ENCODE measurements at regions not wholly inside any gene's neighbourhood (a gene's known extent, or its start where the extent isn't known, plus 50 kb on each side); places are given as distances from the start of the nearest gene placed in this dataset.

DNA sequence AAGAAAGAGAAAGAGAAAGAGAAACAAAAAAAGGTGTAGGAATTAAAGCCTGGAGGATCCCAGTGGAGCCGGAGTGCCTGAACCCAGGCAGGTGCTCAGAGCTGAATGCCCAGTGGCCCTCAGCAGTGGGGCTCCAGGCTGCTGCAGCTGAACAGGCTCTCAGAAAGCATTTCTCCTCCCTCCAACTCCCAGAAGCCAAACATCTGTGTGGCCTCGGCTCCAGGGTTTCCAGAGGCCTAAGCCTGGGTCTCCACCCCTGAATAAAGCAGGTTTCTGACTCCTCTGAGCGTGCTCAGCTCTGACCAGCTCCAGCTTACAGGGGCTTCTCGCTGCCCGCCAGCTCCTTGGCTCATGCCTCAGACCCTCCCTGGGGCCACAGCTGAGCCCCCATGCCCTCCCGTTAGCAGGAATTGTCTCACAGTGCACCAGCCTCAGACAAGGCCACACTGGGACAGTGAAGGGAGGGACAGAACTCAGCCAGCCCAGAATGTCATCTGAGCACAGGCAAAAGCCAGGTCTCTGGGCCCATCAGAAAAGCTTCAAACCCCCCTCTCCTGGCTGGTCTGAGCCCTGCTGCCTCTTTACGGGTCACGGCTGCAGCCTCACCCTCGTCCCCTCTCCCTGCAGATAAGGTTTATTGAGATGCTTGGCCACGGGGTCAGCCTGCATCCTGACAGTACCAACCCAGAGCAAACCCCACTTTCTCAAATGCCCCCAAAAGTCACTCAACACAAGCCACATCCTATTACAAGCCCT is 114.4 kb upstream of the PPP1R26 start:
- H3F3A ChIP-seq (ENCODE audit: insufficient read depth): no peaks in the 10 kb centered on the region
- H4K20me1 ChIP-seq (ENCODE audit: low read depth, low read length): no peaks in the 10 kb centered on the region
- H3K9ac ChIP-seq (ENCODE audit: low read length): no peak overlapping the region
- no peak overlapping the region for H3K27ac ChIP-seq (ENCODE audit: low read depth, low read length)
- no peaks in the 10 kb centered on the region for H3K79me2 ChIP-seq (ENCODE audit: insufficient read depth, low read length)
- no peaks in the 10 kb centered on the region for H3K36me3 ChIP-seq (ENCODE audit: low read length)
- TF ChIP-seq, protein P1, sequence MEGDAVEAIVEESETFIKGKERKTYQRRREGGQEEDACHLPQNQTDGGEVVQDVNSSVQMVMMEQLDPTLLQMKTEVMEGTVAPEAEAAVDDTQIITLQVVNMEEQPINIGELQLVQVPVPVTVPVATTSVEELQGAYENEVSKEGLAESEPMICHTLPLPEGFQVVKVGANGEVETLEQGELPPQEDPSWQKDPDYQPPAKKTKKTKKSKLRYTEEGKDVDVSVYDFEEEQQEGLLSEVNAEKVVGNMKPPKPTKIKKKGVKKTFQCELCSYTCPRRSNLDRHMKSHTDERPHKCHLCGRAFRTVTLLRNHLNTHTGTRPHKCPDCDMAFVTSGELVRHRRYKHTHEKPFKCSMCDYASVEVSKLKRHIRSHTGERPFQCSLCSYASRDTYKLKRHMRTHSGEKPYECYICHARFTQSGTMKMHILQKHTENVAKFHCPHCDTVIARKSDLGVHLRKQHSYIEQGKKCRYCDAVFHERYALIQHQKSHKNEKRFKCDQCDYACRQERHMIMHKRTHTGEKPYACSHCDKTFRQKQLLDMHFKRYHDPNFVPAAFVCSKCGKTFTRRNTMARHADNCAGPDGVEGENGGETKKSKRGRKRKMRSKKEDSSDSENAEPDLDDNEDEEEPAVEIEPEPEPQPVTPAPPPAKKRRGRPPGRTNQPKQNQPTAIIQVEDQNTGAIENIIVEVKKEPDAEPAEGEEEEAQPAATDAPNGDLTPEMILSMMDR (IDR thresholded peaks at IDR 0.05; ENCODE audit: insufficient read depth, low read length, poor library complexity, severe bottlenecking): no peak
- no peak for TF ChIP-seq EZH2phosphoT487 (conservative IDR thresholded peaks at IDR 0.05; ENCODE audit: low read length)
- no peaks in the 10 kb centered on the region for H3K9me2 ChIP-seq (replicated peaks; ENCODE audit: insufficient read depth, low read length)
- no peaks in the 10 kb centered on the region for H3K9me3 ChIP-seq (ENCODE audit: insufficient read depth, low read length)
- H3K27me3 ChIP-seq (ENCODE audit: low read length): no peaks in the 10 kb centered on the region
- H2AFZ ChIP-seq (ENCODE audit: low read depth, low read length, severe bottlenecking): no peak overlapping the region
- no peak overlapping the region for H3K4me3 ChIP-seq (ENCODE audit: insufficient read depth, low read length, poor library complexity, severe bottlenecking)
- no peak overlapping the region for H3K4me2 ChIP-seq (ENCODE audit: low read depth, low read length, poor library complexity, severe bottlenecking)

DNA sequence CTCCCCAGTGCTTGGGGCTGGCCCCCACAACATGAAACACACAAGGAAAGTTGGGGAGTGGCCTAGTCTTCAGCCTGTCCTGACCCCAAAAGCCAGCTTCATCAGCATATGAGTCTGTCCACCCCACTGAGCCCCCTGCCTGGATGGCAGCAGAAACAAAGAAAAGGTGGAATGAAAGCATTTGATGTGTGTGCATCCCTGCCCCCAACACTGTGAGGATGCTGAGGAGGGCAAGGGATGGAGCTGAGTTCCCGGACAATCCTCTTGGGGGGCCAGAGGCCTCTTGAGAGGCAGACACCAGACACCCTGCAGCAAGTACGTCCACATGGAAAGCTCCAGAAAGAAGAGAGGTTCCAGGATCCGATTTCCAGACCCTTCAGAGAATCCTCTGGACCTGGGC is 113.5 kb upstream of the PPP1R26 start:
- H3K27me3 ChIP-seq (ENCODE audit: low read length): no peaks in the 10 kb centered on the region
- H3K36me3 ChIP-seq (ENCODE audit: low read length): no peaks in the 10 kb centered on the region

DNA sequence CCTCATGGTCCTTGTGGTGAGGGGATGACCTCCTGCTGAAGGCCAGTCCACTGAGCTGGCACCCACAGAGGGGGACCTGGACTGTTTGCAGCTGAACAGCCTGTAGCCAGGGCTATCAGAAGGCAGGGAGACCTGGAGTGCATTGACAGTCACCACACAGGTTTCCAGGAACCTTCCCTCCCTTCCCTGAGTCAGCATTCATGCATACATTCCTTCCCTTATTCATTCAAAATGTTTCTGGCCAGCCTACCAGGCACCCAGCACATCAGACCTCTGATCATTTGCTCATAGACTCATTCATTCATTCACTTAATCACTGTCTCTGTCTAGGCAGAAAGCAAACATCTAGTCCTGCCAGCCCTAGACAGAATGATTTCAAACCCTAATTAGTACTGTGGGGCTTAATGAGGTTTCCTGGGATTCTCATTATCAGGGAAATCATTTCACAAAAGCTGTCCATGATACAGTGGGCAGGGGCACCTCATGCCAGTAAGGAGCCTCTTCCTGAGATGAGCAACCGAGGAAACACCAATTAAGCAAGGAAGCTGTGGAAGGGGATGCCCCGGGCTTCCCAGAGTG is 110.1 kb upstream of the PPP1R26 start:
- H3K27me3 ChIP-seq (ENCODE audit: low read length): no peaks in the 10 kb centered on the region
- no peak overlapping the region for H3K4me2 ChIP-seq (ENCODE audit: low read depth, low read length, poor library complexity, severe bottlenecking)
- no peaks in the 10 kb centered on the region for H3K36me3 ChIP-seq (ENCODE audit: low read length)
- no peak overlapping the region for H2AFZ ChIP-seq (ENCODE audit: low read depth, low read length, severe bottlenecking)
- TF ChIP-seq, protein P1 (IDR thresholded peaks at IDR 0.05; ENCODE audit: insufficient read depth, low read length, poor library complexity, severe bottlenecking): no peak
- no peak for TF ChIP-seq EZH2phosphoT487 (conservative IDR thresholded peaks at IDR 0.05; ENCODE audit: low read length)
- no peaks in the 10 kb centered on the region for H3K9me3 ChIP-seq (ENCODE audit: insufficient read depth, low read length)
- H3K9me2 ChIP-seq (replicated peaks; ENCODE audit: insufficient read depth, low read length): no peaks in the 10 kb centered on the region
- H3K27ac ChIP-seq (ENCODE audit: low read depth, low read length): no peak overlapping the region
- no peak overlapping the region for H3K9ac ChIP-seq (ENCODE audit: low read length)
- H3K79me2 ChIP-seq (ENCODE audit: insufficient read depth, low read length): no peaks in the 10 kb centered on the region
- no peaks in the 10 kb centered on the region for H4K20me1 ChIP-seq (ENCODE audit: low read depth, low read length)
- H3F3A ChIP-seq (ENCODE audit: insufficient read depth): no peaks in the 10 kb centered on the region
- no peak overlapping the region for H3K4me3 ChIP-seq (ENCODE audit: insufficient read depth, low read length, poor library complexity, severe bottlenecking)

More for the DNA sequence above, 113.5 kb upstream of the PPP1R26 start:
- Histone ChIP-seq H3K4me3 (ENCODE audit: insufficient read depth, low read length, poor library complexity, severe bottlenecking) (no peak overlapping the region), H3F3A (ENCODE audit: insufficient read depth) (no peaks in the 10 kb centered on the region), H3K4me2 (ENCODE audit: low read depth, low read length, poor library complexity, severe bottlenecking) (no peak overlapping the region), H3K9ac (ENCODE audit: low read length) (no peak overlapping the region), H3K27ac (ENCODE audit: low read depth, low read length) (no peak overlapping the region), H3K79me2 (ENCODE audit: insufficient read depth, low read length) (no peaks in the 10 kb centered on the region), H3K9me2 (replicated peaks; ENCODE audit: insufficient read depth, low read length) (no peaks in the 10 kb centered on the region), H4K20me1 (ENCODE audit: low read depth, low read length) (no peaks in the 10 kb centered on the region), H3K9me3 (ENCODE audit: insufficient read depth, low read length) (no peaks in the 10 kb centered on the region), H2AFZ (ENCODE audit: low read depth, low read length, severe bottlenecking) (no peak overlapping the region)
- TF ChIP-seq, protein P1 (IDR thresholded peaks at IDR 0.05; ENCODE audit: insufficient read depth, low read length, poor library complexity, severe bottlenecking): no peak
- TF ChIP-seq EZH2phosphoT487 (conservative IDR thresholded peaks at IDR 0.05; ENCODE audit: low read length): no peak
